ENCODE measurements at regions not wholly inside any gene's neighbourhood (a gene's known extent, or its start where the extent isn't known, plus 50 kb on each side); places are given as distances from the start of the nearest gene placed in this dataset.

- TF ChIP-seq CTCF (IDR thresholded peaks at IDR 0.05; ENCODE audit: low read depth, low read length): no peak
- Histone ChIP-seq H3K9me3 (ENCODE audit: low read depth) (no peaks in the 10 kb centered on the region), H3K4me1 (ENCODE audit: low read depth) (peaks cover 23% of the 10 kb centered on the region), H3K36me3 (no peaks in the 10 kb centered on the region), H3K27ac (no peak overlapping the region), H3K4me3 (no peak overlapping the region), H3K27me3 (no peaks in the 10 kb centered on the region)
- no peak for DNase-seq (ENCODE audit: low read depth in 1 of 2, low spot score in 1 of 2)
Measured at GRCh38 chr2:195468771-195469170, 188.3 kb upstream of the SLC39A10 start.

GRCh38 chr2:195466427-195466826, 190.6 kb upstream of the SLC39A10 start:
- H3K27ac ChIP-seq: no peak overlapping the region
- H3K4me1 ChIP-seq (ENCODE audit: low read depth): peaks cover 23% of the 10 kb centered on the region
- no peak for TF ChIP-seq CTCF (IDR thresholded peaks at IDR 0.05; ENCODE audit: low read depth, low read length)
- no peak for DNase-seq (ENCODE audit: low read depth in 1 of 2, low spot score in 1 of 2)
- H3K9me3 ChIP-seq (ENCODE audit: low read depth): no peaks in the 10 kb centered on the region
- no peaks in the 10 kb centered on the region for H3K36me3 ChIP-seq
- no peaks in the 10 kb centered on the region for H3K27me3 ChIP-seq
- H3K4me3 ChIP-seq: no peak overlapping the region

- no peak for DNase-seq (ENCODE audit: low read depth in 1 of 2, low spot score in 1 of 2)
- Histone ChIP-seq H3K36me3 (no peaks in the 10 kb centered on the region), H3K27me3 (no peaks in the 10 kb centered on the region), H3K4me1 (ENCODE audit: low read depth) (no peaks in the 10 kb centered on the region), H3K27ac (no peak overlapping the region), H3K4me3 (no peak overlapping the region), H3K9me3 (ENCODE audit: low read depth) (no peaks in the 10 kb centered on the region)
- no peak for TF ChIP-seq CTCF (IDR thresholded peaks at IDR 0.05; ENCODE audit: low read depth, low read length)
Measured at GRCh38 chr2:195461010-195461409, 196.0 kb upstream of the SLC39A10 start.

- DNase-seq (ENCODE audit: low read depth in 1 of 2, low spot score in 1 of 2): no peak
- Histone ChIP-seq H3K36me3 (no peaks in the 10 kb centered on the region), H3K4me3 (no peak overlapping the region), H3K27ac (no peak overlapping the region), H3K9me3 (ENCODE audit: low read depth) (no peaks in the 10 kb centered on the region), H3K27me3 (no peaks in the 10 kb centered on the region), H3K4me1 (ENCODE audit: low read depth) (no peaks in the 10 kb centered on the region)
- TF ChIP-seq CTCF (IDR thresholded peaks at IDR 0.05; ENCODE audit: low read depth, low read length): no peak
Measured at GRCh38 chr2:195458936-195459335, 198.1 kb upstream of the SLC39A10 start.

- no peaks in the 10 kb centered on the region for H3K9me3 ChIP-seq (ENCODE audit: low read depth)
- no peaks in the 10 kb centered on the region for H3K27me3 ChIP-seq
- H3K36me3 ChIP-seq: no peaks in the 10 kb centered on the region
- H3K4me3 ChIP-seq: no peak overlapping the region
- H3K27ac ChIP-seq: no peak overlapping the region
- no peak for DNase-seq (ENCODE audit: low read depth in 1 of 2, low spot score in 1 of 2)
- H3K4me1 ChIP-seq (ENCODE audit: low read depth): no peaks in the 10 kb centered on the region
- TF ChIP-seq CTCF (IDR thresholded peaks at IDR 0.05; ENCODE audit: low read depth, low read length): no peak
Measured at GRCh38 chr2:195457873-195458272, 199.2 kb upstream of the SLC39A10 start.

- TF ChIP-seq CTCF (IDR thresholded peaks at IDR 0.05; ENCODE audit: low read depth, low read length): no peak
- Histone ChIP-seq H3K4me3 (no peak overlapping the region), H3K27me3 (no peaks in the 10 kb centered on the region), H3K27ac (no peak overlapping the region), H3K36me3 (no peaks in the 10 kb centered on the region), H3K9me3 (ENCODE audit: low read depth) (no peaks in the 10 kb centered on the region), H3K4me1 (ENCODE audit: low read depth) (no peaks in the 10 kb centered on the region)
- no peak for DNase-seq (ENCODE audit: low read depth in 1 of 2, low spot score in 1 of 2)
Measured at GRCh38 chr2:195456771-195457170, 200.3 kb upstream of the SLC39A10 start.
